ENCODE measurements at regions not wholly inside any gene's neighbourhood (a gene's known extent, or its start where the extent isn't known, plus 50 kb on each side); places are given as distances from the start of the nearest gene placed in this dataset.

DNA sequence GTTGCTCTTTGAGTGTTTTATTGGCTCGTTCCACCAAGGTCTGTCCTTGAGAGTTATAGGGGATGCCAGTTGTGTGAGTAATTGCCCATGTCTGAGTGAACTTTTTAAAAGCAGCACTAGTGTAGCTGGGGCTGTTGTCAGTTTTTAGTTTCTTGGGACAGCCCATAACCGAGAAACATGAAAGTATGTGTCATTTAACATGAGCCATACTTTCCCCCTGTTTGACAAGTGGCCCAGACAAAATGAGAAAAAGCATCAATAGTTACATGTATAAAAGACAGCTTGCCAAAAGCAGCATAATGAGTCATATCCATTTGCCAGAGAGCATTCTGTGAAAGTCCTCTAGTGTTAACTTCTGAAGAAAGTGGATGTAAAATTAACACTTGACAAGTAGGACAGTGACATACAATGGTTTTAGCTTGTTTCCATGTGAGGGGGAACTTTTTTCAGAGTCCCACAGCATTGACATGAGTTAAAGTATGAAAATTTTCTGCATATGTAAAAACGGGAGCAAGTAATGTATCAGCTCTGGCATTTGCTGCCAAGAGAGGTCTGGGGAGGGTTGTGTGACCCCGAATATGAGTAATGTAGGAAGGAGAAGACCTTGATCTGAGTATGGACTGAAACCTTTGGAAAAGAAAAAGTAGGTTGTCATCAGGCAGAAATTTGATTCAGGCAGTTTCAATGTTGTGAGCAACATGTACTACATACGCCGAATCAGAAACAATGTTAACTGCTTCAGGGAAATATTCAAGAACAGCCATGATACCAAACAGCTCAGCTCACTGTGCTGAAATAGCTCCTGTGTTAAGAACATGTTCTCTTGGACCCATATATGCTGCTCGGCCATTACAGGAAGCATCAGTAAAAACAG, 56.8 kb upstream of the ARL4D start:
- TF ChIP-seq CTCF (IDR thresholded peaks at IDR 0.05) (no peak), E2F4 (CRISPR knock-in tag; IDR thresholded peaks at IDR 0.05; ENCODE audit: borderline replicate concordance, low read depth) (no peak), ZNF317 (CRISPR knock-in tag; IDR thresholded peaks at IDR 0.05; ENCODE audit: borderline replicate concordance, low read depth) (no peak), TCF7 (CRISPR knock-in tag; IDR thresholded peaks at IDR 0.05; ENCODE audit: low read depth) (no peak), NFYB (CRISPR knock-in tag; conservative IDR thresholded peaks at IDR 0.05; ENCODE audit: low read depth) (no peak), NR2C2 (CRISPR knock-in tag; IDR thresholded peaks at IDR 0.05) (no peak), ZNF138 (CRISPR knock-in tag; conservative IDR thresholded peaks at IDR 0.05) (no peak), RELA (CRISPR knock-in tag; IDR thresholded peaks at IDR 0.05; ENCODE audit: borderline replicate concordance) (no peak), JAZF1 (CRISPR knock-in tag; IDR thresholded peaks at IDR 0.05) (no peak), PRRX2 (CRISPR knock-in tag; IDR thresholded peaks at IDR 0.05) (no peak), STAT6 (CRISPR knock-in tag; conservative IDR thresholded peaks at IDR 0.05; ENCODE audit: low read depth) (no peak)
- TF ChIP-seq, protein P1, sequence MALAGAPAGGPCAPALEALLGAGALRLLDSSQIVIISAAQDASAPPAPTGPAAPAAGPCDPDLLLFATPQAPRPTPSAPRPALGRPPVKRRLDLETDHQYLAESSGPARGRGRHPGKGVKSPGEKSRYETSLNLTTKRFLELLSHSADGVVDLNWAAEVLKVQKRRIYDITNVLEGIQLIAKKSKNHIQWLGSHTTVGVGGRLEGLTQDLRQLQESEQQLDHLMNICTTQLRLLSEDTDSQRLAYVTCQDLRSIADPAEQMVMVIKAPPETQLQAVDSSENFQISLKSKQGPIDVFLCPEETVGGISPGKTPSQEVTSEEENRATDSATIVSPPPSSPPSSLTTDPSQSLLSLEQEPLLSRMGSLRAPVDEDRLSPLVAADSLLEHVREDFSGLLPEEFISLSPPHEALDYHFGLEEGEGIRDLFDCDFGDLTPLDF (CRISPR knock-in tag; IDR thresholded peaks at IDR 0.05): no peak
